CD4-positive, alpha-beta T cell treated with Interleukin-21 for 1 hour (primary cell): ENCODE measurements at regions not wholly inside any gene's neighbourhood (a gene's known extent, or its start where the extent isn't known, plus 50 kb on each side); places are given as distances from the start of the nearest gene placed in this dataset.
"Not testable (repeated sequence)": the region's sequence is repeated elsewhere in the genome, so short reads cannot be mapped to it uniquely, and the experiment has no call there.

ENCODE experiments used
- DNase-seq: peaks from one replicate; pipeline ENCODE4 v3.0.0-alpha.2; 2020

DNA sequence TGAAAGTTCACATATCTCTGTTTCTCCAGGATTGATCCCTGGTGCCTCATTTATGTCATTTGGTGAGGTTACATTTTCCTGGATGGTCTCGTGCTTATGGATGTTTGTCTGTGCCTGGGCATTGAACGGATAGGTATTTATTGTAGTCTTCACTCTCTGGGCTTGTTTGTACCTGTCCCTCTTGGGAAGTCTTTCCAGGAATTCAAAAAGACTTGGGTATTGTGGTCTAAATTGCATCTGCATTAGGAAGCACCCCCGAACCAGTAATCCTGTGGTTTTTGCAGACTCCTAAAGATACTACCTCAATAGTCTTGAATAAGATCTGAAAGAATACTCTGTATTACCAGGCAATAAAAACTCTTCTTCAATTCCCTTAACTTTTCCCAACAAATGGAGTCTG is 720.8 kb downstream of the SLC6A15 start:
- no peak for DNase-seq

- no peak for DNase-seq
Measured at GRCh38 chr12:84186433-84186832, 726.2 kb downstream of the SLC6A15 start.

GRCh38 chr12:84183576-84183975 is 729.0 kb downstream of the SLC6A15 start:
- DNase-seq, result no peak

DNA sequence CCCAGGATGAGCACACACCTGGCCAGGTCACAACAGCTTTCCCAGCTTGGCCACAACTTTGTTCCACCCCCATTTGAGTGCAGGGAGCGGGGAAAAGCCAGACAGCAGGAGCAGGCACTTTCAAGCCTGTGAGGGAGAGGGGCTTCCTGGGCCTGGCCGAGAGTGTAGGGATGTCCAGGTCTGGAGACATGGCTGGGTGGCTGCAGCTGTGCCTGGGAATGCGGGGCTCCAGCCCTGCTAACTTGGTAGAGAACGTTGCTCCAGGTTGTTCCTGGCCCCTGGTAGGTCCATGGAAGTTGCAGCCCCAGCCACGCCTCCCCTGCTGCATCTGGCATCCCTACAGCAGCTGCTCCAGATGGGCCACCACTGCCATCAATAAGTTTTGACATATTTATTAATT is 738.5 kb downstream of the SLC6A15 start:
- DNase-seq, result no peak

- no peak for DNase-seq
Measured at GRCh38 chr12:84172823-84173424, 739.7 kb downstream of the SLC6A15 start.

DNA sequence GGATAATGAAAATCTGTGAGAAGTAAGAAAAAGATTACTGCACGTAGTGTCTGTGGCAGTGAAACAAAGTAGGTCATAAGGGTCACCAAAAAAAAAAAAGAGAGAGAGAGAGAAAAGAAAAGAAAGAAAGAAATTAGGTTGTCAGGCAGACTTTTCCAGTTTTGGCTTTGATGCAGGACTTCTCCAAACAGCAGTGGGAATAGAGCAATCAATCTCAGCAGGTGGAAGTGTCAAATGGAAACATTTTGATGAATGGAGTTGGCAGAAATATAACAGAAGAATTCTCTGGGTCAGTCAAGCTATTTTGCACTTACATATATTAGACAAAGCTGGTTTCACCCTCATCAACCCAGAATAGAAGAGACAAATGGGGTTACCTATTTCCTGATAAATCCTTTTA is 745.8 kb downstream of the SLC6A15 start:
- no peak for DNase-seq

- DNase-seq, result no peak
Measured at GRCh38 chr12:84165998-84166571, 746.5 kb downstream of the SLC6A15 start.

- no peak for DNase-seq
Measured at GRCh38 chr12:84161296-84161695, 751.3 kb downstream of the SLC6A15 start.

DNA sequence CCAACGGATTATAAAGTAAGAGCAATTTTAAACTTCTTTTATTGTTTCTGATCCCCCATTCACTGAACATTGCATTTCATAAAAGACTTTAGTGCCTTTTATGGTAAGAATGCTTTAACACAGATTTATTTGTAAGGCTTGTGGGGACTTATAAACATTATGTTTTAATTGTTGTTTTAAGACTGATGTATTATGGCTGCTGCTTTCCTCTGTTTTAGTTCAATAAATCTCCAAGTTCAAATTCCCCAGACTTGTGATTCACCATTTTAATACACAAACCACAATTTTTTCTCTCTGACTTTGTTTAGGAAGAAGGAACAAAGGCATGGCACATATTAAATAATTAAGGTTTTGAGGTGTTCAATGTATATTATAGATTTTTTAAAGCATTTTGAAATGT is 753.3 kb downstream of the SLC6A15 start:
- DNase-seq, result no peak

DNA sequence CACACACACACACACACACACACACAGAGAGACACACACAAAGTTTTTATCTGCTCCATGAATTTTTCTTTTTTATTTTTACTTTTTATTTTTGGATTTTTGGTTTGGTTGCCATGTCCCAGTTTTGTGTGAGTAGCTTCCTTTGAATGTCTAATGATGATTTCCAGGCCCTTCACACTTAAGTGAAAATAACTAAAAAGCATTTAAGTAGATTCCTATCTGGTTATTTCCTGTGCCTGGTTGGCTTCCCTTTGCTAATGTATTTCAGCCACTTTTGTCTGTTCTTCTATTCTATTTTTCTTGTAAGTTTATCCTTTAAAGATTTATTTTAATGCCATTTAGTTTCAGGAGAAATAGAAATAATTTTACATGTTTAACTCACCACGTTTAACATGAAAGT is 755.4 kb downstream of the SLC6A15 start:
- no peak for DNase-seq

DNA sequence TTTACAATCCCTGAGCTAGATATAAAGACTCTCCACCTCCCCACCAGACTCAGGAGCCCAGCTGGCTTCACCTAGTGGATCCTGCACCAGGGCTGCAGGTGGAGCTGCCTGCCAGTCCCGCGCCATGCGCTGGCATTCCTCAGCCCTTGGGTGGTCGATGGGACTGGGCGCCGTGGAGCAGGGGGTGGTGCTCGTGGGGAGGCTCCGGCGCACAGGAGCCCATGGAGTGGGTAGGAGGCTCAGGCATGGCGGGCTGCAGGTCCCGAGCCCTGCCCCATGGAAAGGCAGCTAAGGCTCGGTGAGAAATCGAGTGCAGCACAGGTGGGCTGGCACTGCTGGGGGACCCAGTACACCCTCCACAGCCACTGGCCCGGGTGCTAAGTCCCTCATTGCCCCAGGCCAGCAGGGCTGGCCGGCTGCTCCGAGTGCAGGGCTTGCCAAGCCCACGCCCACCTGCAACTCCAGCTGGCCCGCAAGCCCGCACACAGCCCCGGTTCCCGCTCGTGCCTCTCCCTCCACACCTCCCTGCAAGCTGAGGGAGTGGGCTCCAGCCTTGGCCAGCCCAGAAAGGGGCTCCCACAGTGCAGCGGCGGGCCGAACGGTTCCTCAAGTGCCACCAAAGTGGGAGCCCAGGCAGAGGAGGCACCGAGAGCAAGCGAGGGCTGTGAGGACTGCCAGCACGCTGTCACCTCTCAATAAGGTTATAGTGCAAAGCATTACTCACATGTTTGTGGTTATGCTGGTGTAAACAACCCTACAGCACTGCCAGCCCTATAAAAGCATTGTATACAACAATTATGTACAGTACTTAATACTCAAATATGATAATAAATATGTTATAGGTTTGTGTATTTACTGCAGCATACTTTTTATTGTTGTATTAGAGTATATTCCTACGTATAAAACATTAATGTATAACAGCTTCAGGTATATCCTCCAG is 757.3 kb downstream of the SLC6A15 start:
- DNase-seq, result not testable (repeated sequence)

DNA sequence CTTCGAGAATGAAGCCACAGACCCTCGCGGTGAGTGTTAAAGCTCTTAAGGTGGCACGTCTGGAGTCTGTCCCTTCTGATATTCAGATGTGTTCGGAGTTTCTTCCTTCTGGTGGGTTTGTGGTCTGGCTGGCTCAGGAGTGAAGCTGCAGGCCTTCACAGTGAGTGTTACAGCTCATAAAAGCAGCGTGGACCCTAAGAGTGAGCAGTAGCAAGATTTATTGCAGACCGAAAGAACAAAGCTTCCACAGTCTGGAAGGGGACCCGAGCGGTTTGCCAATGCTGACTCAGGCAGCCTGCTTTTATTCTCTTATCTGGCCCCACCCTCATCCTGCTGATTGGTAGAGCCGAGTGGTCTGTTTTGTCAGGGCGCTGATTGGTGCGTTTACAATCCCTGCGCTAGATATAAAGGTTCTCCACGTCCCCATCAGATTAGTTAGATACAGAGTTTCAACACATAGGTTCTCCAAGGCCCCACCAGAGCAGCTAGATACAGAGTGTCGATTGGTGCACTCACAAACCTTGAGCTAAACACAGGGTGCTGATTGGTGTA is 758.1 kb downstream of the SLC6A15 start:
- DNase-seq, result not testable (repeated sequence)

- no peak for DNase-seq
Measured at GRCh38 chr12:84150201-84150600, 762.4 kb downstream of the SLC6A15 start.

DNA sequence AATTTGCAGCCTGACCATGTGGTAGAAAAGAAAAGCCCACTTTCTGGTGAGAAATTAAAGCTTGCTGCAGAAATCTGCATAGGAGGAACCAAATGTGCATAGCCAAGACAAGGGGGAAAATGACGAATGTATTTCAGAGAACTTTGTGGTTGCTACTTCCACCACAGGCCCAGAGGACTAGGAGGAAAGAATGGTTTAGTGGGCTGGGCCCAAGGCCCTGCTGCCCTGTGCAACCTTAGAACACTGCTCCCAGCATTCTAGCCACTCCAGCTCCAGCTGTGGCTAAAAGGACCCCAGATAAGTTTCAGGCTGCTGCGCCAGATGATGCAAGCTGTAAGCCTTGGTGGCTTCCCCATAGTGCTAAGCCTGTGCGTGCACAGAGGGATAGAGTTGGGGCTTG is 764.3 kb downstream of the SLC6A15 start:
- DNase-seq, result no peak

- no peak for DNase-seq
Measured at GRCh38 chr12:84136862-84137367, 775.7 kb downstream of the SLC6A15 start.

DNA sequence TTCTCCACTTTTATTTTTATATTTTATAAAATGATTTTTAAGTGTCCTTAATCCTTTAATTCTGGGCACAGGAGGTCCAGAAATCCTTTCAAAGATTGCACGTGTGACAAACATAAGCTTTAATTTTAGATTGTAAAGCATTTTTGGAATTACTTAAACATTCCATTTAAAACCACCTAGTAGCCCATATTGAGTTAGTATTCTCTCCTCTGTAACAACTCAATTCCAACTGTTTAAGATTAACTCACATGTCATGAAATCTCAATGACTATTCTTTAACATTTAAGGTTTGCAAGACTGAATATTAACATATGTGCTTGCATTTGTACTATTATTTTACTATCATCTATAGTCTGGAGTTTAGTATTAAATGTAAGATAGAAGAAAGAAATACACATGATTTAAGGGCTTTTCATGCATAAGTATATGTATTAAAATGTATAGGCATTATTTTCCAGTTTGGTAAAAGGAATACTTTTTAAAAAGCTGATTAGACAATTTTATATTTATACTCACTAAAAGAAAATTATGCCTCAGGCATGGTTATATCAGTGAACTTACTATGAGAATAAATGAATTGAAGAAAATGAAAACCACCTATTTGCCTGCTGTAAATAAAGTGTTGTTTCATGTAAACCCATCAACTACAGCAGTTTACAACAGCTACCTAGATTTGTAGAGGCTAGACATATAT is 776.9 kb downstream of the SLC6A15 start:
- DNase-seq, result no peak

DNA sequence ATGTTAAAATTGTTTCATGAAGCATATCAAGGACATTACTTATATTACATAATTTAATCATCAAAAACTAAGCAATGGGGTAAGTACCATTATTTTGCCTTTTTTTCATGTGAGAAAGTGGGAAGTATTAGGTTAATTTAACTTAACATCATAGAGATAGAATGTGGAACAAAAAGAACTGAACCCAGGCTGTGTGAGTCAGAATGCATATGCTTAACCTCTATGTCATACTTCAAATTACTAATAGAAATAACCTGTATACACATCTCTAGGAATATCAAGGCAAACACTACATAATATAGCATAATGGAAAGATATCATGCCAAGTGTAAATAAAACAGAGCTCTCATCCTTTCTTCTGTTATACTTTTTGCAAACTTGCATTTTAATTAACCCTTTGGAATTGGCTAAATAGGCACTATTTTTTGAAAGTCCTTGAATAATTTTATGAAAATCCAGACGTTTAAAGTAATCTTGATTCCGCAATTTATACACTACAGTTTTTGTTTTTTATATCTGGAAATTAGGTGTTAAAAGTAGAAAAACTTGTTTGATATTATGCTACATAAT is 777.7 kb downstream of the SLC6A15 start:
- no peak for DNase-seq

DNA sequence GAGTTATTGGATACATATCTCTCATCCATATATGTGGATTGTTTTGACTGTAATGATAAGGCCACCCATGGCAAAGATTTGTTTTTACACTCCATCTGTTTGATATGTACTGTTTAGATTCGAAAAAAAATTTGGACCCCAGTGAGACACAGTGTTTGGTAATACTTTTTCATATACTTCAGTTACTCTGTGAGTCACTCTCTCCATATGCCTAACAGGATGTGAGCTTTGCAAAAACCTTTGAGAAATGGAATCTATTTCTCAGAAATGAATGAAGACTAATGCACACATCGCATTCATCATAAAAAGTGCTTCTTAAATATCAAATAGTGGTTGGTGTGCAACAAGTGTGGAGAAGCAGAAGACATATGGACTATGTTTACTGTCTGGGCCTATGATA is 781.5 kb downstream of the SLC6A15 start:
- DNase-seq, result no peak

DNA sequence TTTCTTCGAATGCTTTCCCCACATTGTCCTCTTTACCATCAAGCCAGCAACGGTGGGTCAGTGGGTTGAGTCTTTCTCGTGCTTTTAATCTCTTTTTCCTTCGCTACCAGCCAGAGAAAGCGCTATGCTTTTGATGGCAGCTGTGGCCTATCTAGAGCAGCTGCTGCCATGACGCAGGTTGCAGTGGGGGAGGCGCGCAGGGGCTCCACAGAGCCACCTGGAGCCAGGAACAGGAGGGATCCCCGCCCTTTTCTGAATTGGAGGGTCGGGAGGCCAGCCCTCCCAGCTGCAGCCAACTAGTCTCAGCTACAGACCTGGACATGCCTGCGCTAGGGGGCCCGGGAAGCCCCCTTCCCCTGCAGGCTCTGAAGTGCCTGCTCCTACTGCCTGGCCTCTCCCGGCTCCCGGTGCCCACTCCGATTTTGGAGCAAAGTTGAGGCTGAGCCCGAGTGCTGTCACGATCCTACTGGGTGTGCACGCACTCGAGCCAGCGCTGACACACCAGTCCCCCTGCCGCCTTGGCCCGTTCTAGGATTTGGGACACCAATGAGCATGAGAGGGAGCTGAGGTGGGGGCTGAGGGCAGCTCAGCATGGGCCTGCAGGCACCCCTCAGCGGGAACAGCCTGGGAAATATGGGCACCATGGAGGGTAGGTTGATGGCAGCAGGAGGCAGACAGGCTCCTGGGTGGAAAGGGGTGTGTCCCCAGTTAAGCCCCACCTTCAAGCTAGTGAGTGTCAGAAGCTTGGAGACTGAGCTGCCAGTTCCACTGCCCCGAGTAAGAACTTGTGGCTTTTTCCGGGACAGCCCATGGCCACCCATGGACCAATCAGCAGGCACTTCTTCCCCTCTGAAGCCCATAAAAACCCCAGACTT is 784.2 kb downstream of the SLC6A15 start:
- DNase-seq, result no peak

- no peak for DNase-seq
Measured at GRCh38 chr12:84124211-84124610, 788.4 kb downstream of the SLC6A15 start.

DNA sequence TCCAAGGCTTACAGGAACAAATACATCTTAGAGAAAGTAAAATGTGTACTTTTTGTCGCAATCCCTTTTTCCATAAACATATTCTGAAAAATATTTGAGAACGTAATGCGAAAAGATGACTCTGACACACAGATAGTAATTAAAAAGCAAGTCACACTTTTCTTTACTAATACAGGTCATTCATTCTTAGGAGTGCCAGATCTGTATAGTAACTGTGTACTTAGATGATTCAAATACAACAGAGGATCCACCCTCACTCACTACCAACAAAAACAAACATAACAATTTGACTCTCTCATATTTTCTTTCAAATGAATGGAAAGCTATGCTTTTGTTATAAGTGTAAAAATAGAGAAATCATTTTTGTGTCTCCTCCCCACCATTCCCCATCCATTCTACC is 795.4 kb downstream of the SLC6A15 start:
- no peak for DNase-seq

GRCh38 chr12:84113666-84114065 is 798.9 kb downstream of the SLC6A15 start:
- no peak for DNase-seq
